Activated T-helper 1 cell treated with anti-CD3 and anti-CD28 coated beads, Interleukin-2, amount 50 U/mL, for 16 hours (primary cell): ENCODE measurements at regions not wholly inside any gene's neighbourhood (a gene's known extent, or its start where the extent isn't known, plus 50 kb on each side); places are given as distances from the start of the nearest gene placed in this dataset.
A peak's percentile ranks its signal among the peaks of the same experiment; 100 is the strongest.
"Not testable (repeated sequence)": the region's sequence is repeated elsewhere in the genome, so short reads cannot be mapped to it uniquely, and the experiment has no call there.

Experiments
- DNase-seq, 2 donors: peaks; one replicate each; pipeline ENCODE4 v3.0.0-alpha.2; 2020; ENCODE audit warnings: low read depth in 1 of 2, low spot score in 1 of 2

- no peak for DNase-seq
Observed at GRCh38 chr10:63836666-63837442, 315.7 kb downstream of the REEP3 start.

GRCh38 chr10:63841761-63842160 is 320.6 kb downstream of the REEP3 start:
- no peak for DNase-seq

GRCh38 chr10:63843107-63843506 is 321.9 kb downstream of the REEP3 start:
- no peak for DNase-seq

- not testable (repeated sequence) for DNase-seq
Observed at GRCh38 chr10:63848871-63849270, 327.7 kb downstream of the REEP3 start.

GRCh38 chr10:63862860-63863259 is 341.7 kb downstream of the REEP3 start:
- DNase-seq, result no peak

GRCh38 chr10:63865210-63865609 is 344.0 kb downstream of the REEP3 start:
- DNase-seq, result no peak

- peak in 1 of 2 donors; percentile 5 for DNase-seq
Observed at GRCh38 chr10:63866075-63866746, 345.0 kb downstream of the REEP3 start.

- no peak for DNase-seq
Observed at GRCh38 chr10:63866747-63867140, 345.5 kb downstream of the REEP3 start.

GRCh38 chr10:63878428-63878827 is 357.2 kb downstream of the REEP3 start:
- DNase-seq, result no peak

GRCh38 chr10:63883861-63884260 is 362.7 kb downstream of the REEP3 start:
- DNase-seq, result no peak

GRCh38 chr10:63884426-63884825 is 363.2 kb downstream of the REEP3 start:
- DNase-seq, result no peak

- no peak for DNase-seq
Observed at GRCh38 chr10:63885156-63885555, 364.0 kb downstream of the REEP3 start.

- no peak for DNase-seq
Observed at GRCh38 chr10:63886281-63887022, 365.3 kb downstream of the REEP3 start.

- DNase-seq, result no peak
Observed at GRCh38 chr10:63887023-63887589, 365.9 kb downstream of the REEP3 start.

- DNase-seq, result no peak
Observed at GRCh38 chr10:63887600-63888370, 366.6 kb downstream of the REEP3 start.

GRCh38 chr10:63889803-63890202 is 368.6 kb downstream of the REEP3 start:
- no peak for DNase-seq

- DNase-seq, result no peak
Observed at GRCh38 chr10:63896992-63897391, 375.8 kb downstream of the REEP3 start.

GRCh38 chr10:63899673-63900300 is 378.6 kb downstream of the REEP3 start:
- no peak for DNase-seq

GRCh38 chr10:63901228-63901627 is 380.0 kb downstream of the REEP3 start:
- no peak for DNase-seq

GRCh38 chr10:63901881-63902280 is 380.7 kb downstream of the REEP3 start:
- DNase-seq, result no peak
